SK-N-SH treated with all-trans-retinoic acid at 6 μM for 48 hours (cell line): ENCODE measurements at regions not wholly inside any gene's neighbourhood (a gene's known extent, or its start where the extent isn't known, plus 50 kb on each side); places are given as distances from the start of the nearest gene placed in this dataset.

ENCODE experiments used
- ATAC-seq: fragments of 200-7000 bp; cut with Tn5 transposase; 3 replicates; pipeline ENCODE4 v1.9.1; 2020; ENCODE audit warnings: mild to moderate bottlenecking, moderate library complexity
- BACH2 ChIP-seq: fragments of 250-450 bp; sonication (Bioruptor Pico); IDR thresholded peaks from 2 replicates; pipeline ENCODE4 v1.9.0; 2021; ENCODE audit warnings: mild to moderate bottlenecking, borderline replicate concordance
- CREB5 ChIP-seq: fragments of 250-450 bp; sonication (Bioruptor Pico); IDR thresholded peaks from 2 replicates; pipeline ENCODE4 v1.5.1; 2020; ENCODE audit warnings: low read depth, mild to moderate bottlenecking, moderate library complexity
- CSDC2 ChIP-seq: fragments of 250-450 bp; sonication (Bioruptor Pico); IDR thresholded peaks from 2 replicates; pipeline ENCODE4 v1.5.0; 2020; ENCODE audit warnings: mild to moderate bottlenecking, moderate library complexity
- CSRNP3 ChIP-seq: fragments of 250-450 bp; sonication (Bioruptor Pico); IDR thresholded peaks from 2 replicates; pipeline ENCODE4 v1.5.1; 2021; ENCODE audit warnings: mild to moderate bottlenecking, moderate library complexity
- GLIS3 ChIP-seq: fragments of 250-450 bp; sonication (Bioruptor Pico); IDR thresholded peaks from 2 replicates; pipeline ENCODE4 v1.5.0; 2020; ENCODE audit warnings: mild to moderate bottlenecking, moderate library complexity
- ISL1 ChIP-seq: fragments of 250-450 bp; sonication (Bioruptor Pico); IDR thresholded peaks from 2 replicates; pipeline ENCODE4 v2.1.2; 2022; ENCODE audit warnings: mild to moderate bottlenecking, moderate library complexity
- OSR1 ChIP-seq: fragments of 250-450 bp; sonication (Bioruptor Pico); IDR thresholded peaks from 2 replicates; pipeline ENCODE4 v1.8.0; 2022; ENCODE audit warnings: moderate library complexity, mild to moderate bottlenecking, inconsistent platforms
- PPARA ChIP-seq: fragments of 250-450 bp; sonication (Bioruptor Pico); IDR thresholded peaks from 2 replicates; pipeline ENCODE4 v1.5.0; 2020; ENCODE audit warnings: mild to moderate bottlenecking, borderline replicate concordance
- RARB ChIP-seq: fragments of 250-450 bp; sonication (Bioruptor Pico); IDR thresholded peaks from 2 replicates; pipeline ENCODE4 v1.8.0; 2021; ENCODE audit warnings: mild to moderate bottlenecking, moderate library complexity
- SNAI2 ChIP-seq: fragments of 250-450 bp; sonication (Bioruptor Pico); IDR thresholded peaks from 2 replicates; pipeline ENCODE4 v1.5.0; 2020; ENCODE audit warnings: mild to moderate bottlenecking, moderate library complexity
- TCF4 ChIP-seq: fragments of 250-450 bp; sonication (Bioruptor Pico); IDR thresholded peaks from 2 replicates; pipeline ENCODE4 v1.8.0; 2021; ENCODE audit warnings: mild to moderate bottlenecking, moderate library complexity, borderline replicate concordance
- TOX ChIP-seq: fragments of 250-450 bp; sonication (Bioruptor Pico); IDR thresholded peaks from 2 replicates; pipeline ENCODE4 v1.8.0; 2021; ENCODE audit warnings: mild to moderate bottlenecking, moderate library complexity, borderline replicate concordance
- TSHZ2 ChIP-seq: fragments of 250-450 bp; sonication (Bioruptor Pico); IDR thresholded peaks from 2 replicates; pipeline ENCODE4 v1.5.0; 2020; ENCODE audit warnings: mild to moderate bottlenecking, moderate library complexity
- ZC3H10 ChIP-seq: fragments of 250-450 bp; sonication (Bioruptor Pico); IDR thresholded peaks from 2 replicates; pipeline ENCODE4 v1.5.1; 2021; ENCODE audit warnings: mild to moderate bottlenecking, moderate library complexity
- ZFP30 ChIP-seq: fragments of 450-650 bp; formaldehyde crosslinking; IDR thresholded peaks from 2 replicates; pipeline ENCODE4 v1.5.0; 2022; ENCODE audit warnings: mild to moderate bottlenecking, moderate library complexity
- ZNF70 ChIP-seq: fragments of 450-650 bp; formaldehyde crosslinking; IDR thresholded peaks from 2 replicates; pipeline ENCODE4 v1.5.0; 2020; ENCODE audit warnings: mild to moderate bottlenecking, moderate library complexity
- ZNF8 ChIP-seq: fragments of 450-650 bp; formaldehyde crosslinking; IDR thresholded peaks from 2 replicates; pipeline ENCODE4 v1.5.0; 2020; ENCODE audit warnings: mild to moderate bottlenecking, moderate library complexity
- TF ChIP-seq, protein P1 (sequence below): fragments of 250-450 bp; sonication (Bioruptor Pico); IDR thresholded peaks from 2 replicates; pipeline ENCODE4 v1.8.0; 2021; ENCODE audit warnings: low read depth, mild to moderate bottlenecking, moderate library complexity, borderline replicate concordance

- no peak for ATAC-seq
- no peak for TF ChIP-seq TSHZ2 (CRISPR knock-in tag)
- TF ChIP-seq BACH2 (CRISPR knock-in tag) = no peak
- TF ChIP-seq OSR1 (CRISPR knock-in tag) = no peak
Measured at GRCh38 chr10:85284778-85285770, 956.7 kb downstream of the CCSER2 start.

- TF ChIP-seq ZNF8 (CRISPR knock-in tag) = no peak
- TF ChIP-seq, all 23 proteins: peak for 0
- no peak for ATAC-seq
Measured at GRCh38 chr10:85293483-85293882, 965.1 kb downstream of the CCSER2 start.

GRCh38 chr10:85311613-85312337, 983.4 kb downstream of the CCSER2 start:
- no peak for TF ChIP-seq ZNF70
- no peak for TF ChIP-seq CSRNP3
- no peak for TF ChIP-seq TOX (CRISPR knock-in tag)
- TF ChIP-seq ZNF8 (CRISPR knock-in tag) = no peak
- TF ChIP-seq, protein P1, sequence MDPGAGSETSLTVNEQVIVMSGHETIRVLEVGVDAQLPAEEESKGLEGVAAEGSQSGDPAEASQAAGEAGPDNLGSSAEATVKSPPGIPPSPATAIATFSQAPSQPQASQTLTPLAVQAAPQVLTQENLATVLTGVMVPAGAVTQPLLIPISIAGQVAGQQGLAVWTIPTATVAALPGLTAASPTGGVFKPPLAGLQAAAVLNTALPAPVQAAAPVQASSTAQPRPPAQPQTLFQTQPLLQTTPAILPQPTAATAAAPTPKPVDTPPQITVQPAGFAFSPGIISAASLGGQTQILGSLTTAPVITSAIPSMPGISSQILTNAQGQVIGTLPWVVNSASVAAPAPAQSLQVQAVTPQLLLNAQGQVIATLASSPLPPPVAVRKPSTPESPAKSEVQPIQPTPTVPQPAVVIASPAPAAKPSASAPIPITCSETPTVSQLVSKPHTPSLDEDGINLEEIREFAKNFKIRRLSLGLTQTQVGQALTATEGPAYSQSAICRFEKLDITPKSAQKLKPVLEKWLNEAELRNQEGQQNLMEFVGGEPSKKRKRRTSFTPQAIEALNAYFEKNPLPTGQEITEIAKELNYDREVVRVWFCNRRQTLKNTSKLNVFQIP (CRISPR knock-in tag) = no peak
- TF ChIP-seq TCF4 = no peak
- TF ChIP-seq GLIS3 (CRISPR knock-in tag) = no peak
- TF ChIP-seq SNAI2 (CRISPR knock-in tag) = no peak
- ATAC-seq = no peak

DNA sequence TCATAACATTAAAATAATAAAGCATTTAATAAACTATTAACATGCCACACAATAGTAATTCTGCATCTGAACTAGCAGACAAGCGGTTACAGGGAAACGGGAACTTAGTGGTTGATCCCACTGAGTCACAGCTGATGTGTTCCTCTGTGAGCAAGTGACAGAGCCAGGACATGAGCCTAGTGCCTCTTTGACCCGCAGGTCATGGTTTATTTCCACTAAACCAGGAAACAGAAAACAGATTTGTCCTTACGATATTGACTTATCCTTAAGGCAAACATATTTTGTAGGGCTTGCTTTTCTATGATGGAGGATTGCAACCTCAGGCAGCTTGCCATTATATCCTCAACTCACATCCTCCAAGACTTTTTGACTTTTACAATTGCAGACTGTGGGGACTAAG, 987.3 kb downstream of the CCSER2 start:
- ATAC-seq = no peak

DNA sequence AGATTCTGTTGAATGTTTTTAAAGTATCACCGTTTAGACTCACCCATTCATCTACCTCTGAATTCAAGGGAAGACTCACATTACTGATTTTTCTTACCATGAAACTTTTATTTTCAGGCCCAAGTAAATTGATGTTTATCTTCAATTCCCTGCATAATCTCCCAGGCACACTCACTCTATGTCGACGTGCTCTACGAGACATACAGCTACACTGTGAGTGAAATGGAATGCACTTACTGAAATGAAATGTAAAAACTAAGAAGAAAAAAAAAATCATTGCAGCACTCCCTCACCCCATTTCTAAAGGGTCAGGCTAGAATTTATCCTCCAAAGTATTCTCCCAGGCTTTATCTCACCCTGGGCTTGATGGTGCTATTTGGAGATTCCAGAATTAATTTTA, 987.9 kb downstream of the CCSER2 start:
- ATAC-seq = no peak
- no peak for TF ChIP-seq OSR1 (CRISPR knock-in tag)
- no peak for TF ChIP-seq ZFP30 (CRISPR knock-in tag)
- TF ChIP-seq ISL1 (CRISPR knock-in tag) = no peak
- TF ChIP-seq SNAI2 (CRISPR knock-in tag) = no peak
- no peak for TF ChIP-seq TCF4
- TF ChIP-seq ZNF8 (CRISPR knock-in tag) = no peak
- TF ChIP-seq CSDC2 = no peak
- no peak for TF ChIP-seq RARB
- TF ChIP-seq PPARA = no peak
- no peak for TF ChIP-seq BACH2 (CRISPR knock-in tag)
- TF ChIP-seq CSRNP3 = no peak
- TF ChIP-seq ZC3H10 (CRISPR knock-in tag) = no peak
- TF ChIP-seq GLIS3 (CRISPR knock-in tag) = no peak
- no peak for TF ChIP-seq ZNF70
- no peak for TF ChIP-seq CREB5

More for the DNA sequence above, 987.3 kb downstream of the CCSER2 start:
- TF ChIP-seq TCF4 (no peak), ISL1 (CRISPR knock-in tag) (no peak)
